Adrenal gland (tissue), 9 donors: ENCODE measurements at regions not wholly inside any gene's neighbourhood (a gene's known extent, or its start where the extent isn't known, plus 50 kb on each side); places are given as distances from the start of the nearest gene placed in this dataset.
A peak's percentile ranks its signal among the peaks of the same experiment; 100 is the strongest.

Source experiments
- DNase-seq, 7 donors: peaks; one replicate each; pipeline ENCODE4 v3.0.0-alpha.2; 2019 to 2020
- H3K27ac ChIP-seq, 5 donors: fragments of 200-600 bp; sonication (generic) in 4 of 5; 1 replicate in 3 of 5; 2 replicates in 2 of 5; pipeline versions ENCODE4 v1.5.1 to v1.8.0; 2016 to 2020; ENCODE audit warnings: mild to moderate bottlenecking in 1 of 5
- H3K27me3 ChIP-seq: fragments of 200-600 bp; 2 replicates; pipeline ENCODE4 v1.8.0; 2021
- H3K36me3 ChIP-seq, 2 donors: fragments of 200-600 bp; replicated peaks in 1 of 2; 1 replicate in 1 of 2; 2 replicates in 1 of 2; pipeline versions ENCODE4 v1.5.1 to v1.8.0; 2018 to 2022
- H3K4me1 ChIP-seq, 2 donors: fragments of 200-600 bp; replicated peaks in 1 of 2; 1 replicate in 1 of 2; 2 replicates in 1 of 2; pipeline versions ENCODE4 v1.5.1 to v1.8.0; 2018 to 2021
- H3K4me3 ChIP-seq, 4 donors: fragments of 200-600 bp; sonication (generic) in 3 of 4; one replicate each; pipeline ENCODE4 v1.5.1; 2016 to 2018
- H3K9me3 ChIP-seq, 3 donors: fragments of 200-600 bp; sonication (generic) in 1 of 3; replicated peaks in 1 of 3; 1 replicate in 2 of 3; 2 replicates in 1 of 3; pipeline versions ENCODE4 v1.5.1 to v1.8.0; 2016 to 2021
- POLR2A ChIP-seq, 2 donors: fragments of 450-650 bp; IDR thresholded peaks; one replicate each; pipeline ENCODE4 v1.6.1; 2017; ENCODE audit warnings: antibody characterized with exemption in 2 of 2, mild to moderate bottlenecking in 2 of 2, moderate library complexity in 1 of 2
- WGBS, 4 donors: extraction: QIAGEN DNeasy Blood & Tissue Kit in 2 of 4; methylation state at CpG; one replicate each; pipeline versions ENCODE4 v1.1.5 to v1.1.7; 2013 to 2017; 5-methylcytosine and 5-hydroxymethylcytosine counted together
- intact Hi-C, 2 donors: fragments of 100-400 bp; cut with DNase I; formaldehyde crosslinking; loops; one replicate each; pipeline versions ENCODE4 v1.14.1 to v1.15.0; 2022 to 2023
- TF ChIP-seq, protein P1 (sequence below), 6 experiments: fragments of 450-650 bp in 4 of 6; fragments of 200-600 bp in 2 of 6; sonication (generic) in 1 of 6; IDR thresholded peaks; 1 replicate in 5 of 6; 2 replicates in 1 of 6; pipeline versions ENCODE4 v1.5.1 to v1.8.0; 2016 to 2021; ENCODE audit warnings: antibody characterized with exemption in 6 of 6, mild to moderate bottlenecking in 2 of 6, moderate library complexity in 1 of 6
- donor health status: healthy with polysubstance abuse.
- donor health status: Bipolar disorder and iron deficiency.
- donor health status: DM: yes; HTN: yes; CAD: no.
- donor health status: DM: no; HTN: no; CAD: no.
- donor health status: DM: no; HTN: no; CAD: no.

DNA sequence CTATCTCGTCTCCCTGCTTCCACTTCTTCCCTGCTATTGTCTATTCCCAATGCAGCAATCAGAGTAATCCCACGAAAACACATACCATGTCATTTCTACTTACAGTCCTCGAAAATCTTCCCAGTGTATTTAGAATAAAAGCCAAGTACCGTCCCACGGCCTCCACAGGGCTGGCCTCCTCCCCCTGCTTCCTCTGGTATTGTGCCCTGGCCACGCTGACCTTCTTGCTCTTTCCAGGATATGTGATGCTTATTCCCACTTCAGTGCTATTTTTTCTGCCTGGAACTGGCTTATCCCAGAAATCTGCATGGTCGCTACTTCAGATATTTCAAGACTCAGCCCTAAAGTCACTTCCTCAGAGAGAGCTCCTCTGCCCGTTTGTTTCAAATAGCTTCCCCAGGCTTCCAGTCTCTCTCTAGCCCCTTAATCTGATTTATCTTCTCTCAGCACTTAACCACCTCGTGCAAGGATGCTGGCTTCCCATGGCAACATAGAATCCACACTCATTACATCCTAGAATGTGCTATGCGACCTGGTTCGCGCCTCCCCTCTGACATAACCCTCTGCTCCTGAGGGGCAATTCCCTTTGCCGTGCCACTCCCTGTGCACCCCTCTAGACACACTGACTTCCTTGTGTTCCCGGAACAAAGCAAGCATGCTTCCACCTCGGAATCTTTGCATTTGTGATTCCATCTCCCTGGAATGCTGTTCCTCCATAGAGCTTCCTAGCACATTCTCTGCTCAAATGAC, 365.9 kb downstream of the ZSWIM6 start:
- no peaks in the 10 kb centered on the region for H3K27me3 ChIP-seq
- intact Hi-C loops: no loop called here
- H3K9me3 ChIP-seq: no peaks in the 10 kb centered on the region
- WGBS, 4 donors: 70 to 76% (median 74%) methylated on average over 15 of the region's 15 CpGs
- TF ChIP-seq, protein P1, sequence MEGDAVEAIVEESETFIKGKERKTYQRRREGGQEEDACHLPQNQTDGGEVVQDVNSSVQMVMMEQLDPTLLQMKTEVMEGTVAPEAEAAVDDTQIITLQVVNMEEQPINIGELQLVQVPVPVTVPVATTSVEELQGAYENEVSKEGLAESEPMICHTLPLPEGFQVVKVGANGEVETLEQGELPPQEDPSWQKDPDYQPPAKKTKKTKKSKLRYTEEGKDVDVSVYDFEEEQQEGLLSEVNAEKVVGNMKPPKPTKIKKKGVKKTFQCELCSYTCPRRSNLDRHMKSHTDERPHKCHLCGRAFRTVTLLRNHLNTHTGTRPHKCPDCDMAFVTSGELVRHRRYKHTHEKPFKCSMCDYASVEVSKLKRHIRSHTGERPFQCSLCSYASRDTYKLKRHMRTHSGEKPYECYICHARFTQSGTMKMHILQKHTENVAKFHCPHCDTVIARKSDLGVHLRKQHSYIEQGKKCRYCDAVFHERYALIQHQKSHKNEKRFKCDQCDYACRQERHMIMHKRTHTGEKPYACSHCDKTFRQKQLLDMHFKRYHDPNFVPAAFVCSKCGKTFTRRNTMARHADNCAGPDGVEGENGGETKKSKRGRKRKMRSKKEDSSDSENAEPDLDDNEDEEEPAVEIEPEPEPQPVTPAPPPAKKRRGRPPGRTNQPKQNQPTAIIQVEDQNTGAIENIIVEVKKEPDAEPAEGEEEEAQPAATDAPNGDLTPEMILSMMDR (IDR thresholded peaks at IDR 0.05): no peak
- no peak for TF ChIP-seq POLR2A (IDR thresholded peaks at IDR 0.05)
- no peaks in the 10 kb centered on the region for H3K4me1 ChIP-seq
- no peak overlapping the region for H3K4me3 ChIP-seq
- peak in 4 of 7 donors; percentile 19 to 58 (median 26) for DNase-seq
- H3K36me3 ChIP-seq: no peaks in the 10 kb centered on the region
- H3K27ac ChIP-seq: peak overlapping the region in 1 of 5 donors; percentile 40

DNA sequence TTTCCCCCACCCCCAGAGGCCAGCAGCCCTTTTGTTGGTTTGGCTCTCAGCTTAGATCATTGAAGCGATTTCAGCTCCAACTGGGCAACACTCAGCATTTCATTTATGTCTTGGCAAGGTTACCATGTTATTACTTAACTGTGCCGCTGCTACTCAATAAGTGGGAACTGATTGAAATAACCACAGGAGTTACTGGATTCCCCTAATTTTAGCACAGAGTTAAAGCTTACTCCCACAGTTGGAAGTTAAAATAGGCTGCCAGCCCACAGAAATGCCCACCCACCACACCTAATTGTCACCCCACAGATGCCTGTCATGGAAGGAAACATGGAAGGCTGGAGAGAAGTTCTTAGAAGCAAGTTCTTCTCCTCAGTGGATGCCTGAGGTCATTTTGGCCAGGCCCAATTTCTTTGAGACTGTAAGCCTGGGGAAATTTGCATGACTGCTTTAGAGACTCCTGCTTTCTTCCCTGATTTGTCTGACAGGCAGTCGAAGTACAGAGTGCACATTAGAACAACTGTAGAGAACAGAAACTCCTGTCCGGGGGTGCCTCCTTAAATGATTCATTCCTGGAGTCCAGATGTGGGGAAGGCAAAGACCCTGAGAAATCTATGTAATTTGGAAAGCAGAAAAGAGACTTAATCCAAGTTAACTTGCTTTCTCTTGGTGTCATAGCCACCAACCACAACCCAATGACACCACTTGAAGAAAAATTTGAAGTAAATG, 370.0 kb downstream of the ZSWIM6 start:
- Histone ChIP-seq H3K27me3 (no peaks in the 10 kb centered on the region), H3K9me3 (no peaks in the 10 kb centered on the region), H3K27ac (no peak overlapping the region), H3K36me3 (no peaks in the 10 kb centered on the region), H3K4me3 (no peak overlapping the region), H3K4me1 (no peaks in the 10 kb centered on the region)
- TF ChIP-seq POLR2A (IDR thresholded peaks at IDR 0.05): no peak
- TF ChIP-seq, protein P1 (IDR thresholded peaks at IDR 0.05): no peak
- WGBS, 4 donors: 78 to 88% (median 85%) methylated on average over 4 of the region's 4 CpGs
- intact Hi-C loops: no loop called here
- no peak for DNase-seq

DNA sequence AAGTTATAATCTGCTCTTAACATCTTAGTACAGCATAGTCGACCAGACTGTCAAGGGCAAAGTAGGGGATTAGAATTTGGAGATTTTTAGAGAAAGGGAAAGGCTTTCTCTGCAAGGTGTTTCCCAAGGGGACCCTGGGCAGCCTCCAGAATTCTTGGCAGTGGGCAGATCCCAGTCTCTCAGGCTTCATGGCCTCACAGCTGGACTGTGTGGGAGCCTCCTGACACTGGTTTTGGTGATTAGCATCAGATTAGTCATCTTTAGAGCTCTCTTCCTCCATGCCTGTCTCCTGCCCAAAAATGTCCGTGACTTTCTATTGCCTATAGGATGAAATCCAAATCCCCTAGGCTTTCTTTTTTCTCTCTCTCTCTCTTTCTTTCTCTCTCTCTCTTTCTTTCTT, 370.7 kb downstream of the ZSWIM6 start:
- Histone ChIP-seq H3K36me3 (no peaks in the 10 kb centered on the region), H3K4me1 (no peaks in the 10 kb centered on the region), H3K4me3 (no peak overlapping the region), H3K27ac (no peak overlapping the region), H3K9me3 (no peaks in the 10 kb centered on the region), H3K27me3 (no peaks in the 10 kb centered on the region)
- WGBS, 4 donors: 67 to 81% (median 74%) methylated on average over 2 of the region's 2 CpGs
- no peak for TF ChIP-seq POLR2A (IDR thresholded peaks at IDR 0.05)
- TF ChIP-seq, protein P1 (IDR thresholded peaks at IDR 0.05): no peak
- intact Hi-C loops: no loop called here
- no peak for DNase-seq

DNA sequence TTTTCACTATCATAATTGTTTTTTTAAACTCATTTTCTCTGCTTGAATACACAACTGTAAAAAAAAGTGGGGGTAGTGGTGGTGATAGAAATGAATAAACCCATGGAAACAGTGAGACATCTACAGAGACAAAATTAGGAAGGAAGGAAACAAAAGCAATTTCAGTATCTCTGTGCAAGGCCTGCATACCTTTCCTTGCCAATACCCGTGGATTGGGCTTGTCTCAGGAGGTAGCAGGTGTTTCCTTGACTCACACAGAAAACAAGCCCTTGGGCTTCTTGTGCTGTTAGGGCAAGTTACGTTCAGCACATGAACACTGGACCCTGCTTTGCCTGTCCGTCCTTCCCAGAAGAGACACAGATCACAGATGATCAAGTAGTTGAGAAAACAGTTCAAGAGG, 372.2 kb downstream of the ZSWIM6 start:
- Histone ChIP-seq H3K27ac (no peak overlapping the region), H3K27me3 (no peaks in the 10 kb centered on the region), H3K4me3 (no peak overlapping the region), H3K9me3 (no peaks in the 10 kb centered on the region), H3K36me3 (no peaks in the 10 kb centered on the region), H3K4me1 (no peaks in the 10 kb centered on the region)
- WGBS, 4 donors: 72 to 88% (median 76%) methylated on average over 3 of the region's 3 CpGs
- TF ChIP-seq, protein P1 (IDR thresholded peaks at IDR 0.05): no peak
- TF ChIP-seq POLR2A (IDR thresholded peaks at IDR 0.05): no peak
- DNase-seq: no peak
- intact Hi-C loops: no loop called here
